GM21786 (cell line): ENCODE measurements at regions not wholly inside any gene's neighbourhood (a gene's known extent, or its start where the extent isn't known, plus 50 kb on each side); places are given as distances from the start of the nearest gene placed in this dataset.
"Not testable (repeated sequence)": the region's sequence is repeated elsewhere in the genome, so short reads cannot be mapped to it uniquely, and the experiment has no call there.

Experiments
- ATAC-seq: cut with Tn5 transposase; IDR thresholded peaks from one replicate; pipeline ENCODE4 v1.9.1; 2021; ENCODE audit not compliant: unreplicated experiment

GRCh38 chr5:106401561-106401960 lies 1269.2 kb downstream of the EFNA5 start:
- no peak for ATAC-seq

- no peak for ATAC-seq
Observed at GRCh38 chr5:106399391-106399790, 1271.3 kb downstream of the EFNA5 start.

GRCh38 chr5:106397700-106398099 lies 1273.0 kb downstream of the EFNA5 start:
- no peak for ATAC-seq

GRCh38 chr5:106393276-106393675 lies 1277.5 kb downstream of the EFNA5 start:
- ATAC-seq: no peak

GRCh38 chr5:106392766-106393165 lies 1278.0 kb downstream of the EFNA5 start:
- no peak for ATAC-seq

GRCh38 chr5:106387767-106388166 lies 1283.0 kb downstream of the EFNA5 start:
- ATAC-seq: not testable (repeated sequence)

- ATAC-seq: no peak
Observed at GRCh38 chr5:106386287-106386686, 1284.5 kb downstream of the EFNA5 start.

GRCh38 chr5:106380736-106381135 lies 1290.0 kb downstream of the EFNA5 start:
- no peak for ATAC-seq

GRCh38 chr5:106376522-106376921 lies 1294.2 kb downstream of the EFNA5 start:
- ATAC-seq: no peak

- no peak for ATAC-seq
Observed at GRCh38 chr5:106374956-106375355, 1295.8 kb downstream of the EFNA5 start.

- no peak for ATAC-seq
Observed at GRCh38 chr5:106368021-106368420, 1302.7 kb downstream of the EFNA5 start.

- no peak for ATAC-seq
Observed at GRCh38 chr5:106367281-106367680, 1303.5 kb downstream of the EFNA5 start.

- no peak for ATAC-seq
Observed at GRCh38 chr5:106363578-106363977, 1307.2 kb downstream of the EFNA5 start.

GRCh38 chr5:106361905-106362304 lies 1308.8 kb downstream of the EFNA5 start:
- no peak for ATAC-seq

- no peak for ATAC-seq
Observed at GRCh38 chr5:106331415-106331814, 1339.3 kb downstream of the EFNA5 start.

- ATAC-seq: no peak
Observed at GRCh38 chr5:106324356-106324755, 1346.4 kb downstream of the EFNA5 start.

GRCh38 chr5:106321242-106321641 lies 1349.5 kb downstream of the EFNA5 start:
- no peak for ATAC-seq

- ATAC-seq: no peak
Observed at GRCh38 chr5:106314221-106314824, 1356.4 kb downstream of the EFNA5 start.

- ATAC-seq: no peak
Observed at GRCh38 chr5:106312360-106312759, 1358.4 kb downstream of the EFNA5 start.

GRCh38 chr5:106311230-106311915 lies 1359.4 kb downstream of the EFNA5 start:
- ATAC-seq: no peak

GRCh38 chr5:106307265-106307664 lies 1363.5 kb downstream of the EFNA5 start:
- no peak for ATAC-seq

- ATAC-seq: no peak
Observed at GRCh38 chr5:106306313-106307028, 1364.3 kb downstream of the EFNA5 start.
